HG02678 (cell line): ENCODE measurements at regions not wholly inside any gene's neighbourhood (a gene's known extent, or its start where the extent isn't known, plus 50 kb on each side); places are given as distances from the start of the nearest gene placed in this dataset.

Experiments used
- ATAC-seq: cut with Tn5 transposase; IDR thresholded peaks from one replicate; pipeline ENCODE4 v1.9.1; 2021; ENCODE audit warnings: mild to moderate bottlenecking, moderate library complexity; ENCODE audit not compliant: unreplicated experiment

DNA sequence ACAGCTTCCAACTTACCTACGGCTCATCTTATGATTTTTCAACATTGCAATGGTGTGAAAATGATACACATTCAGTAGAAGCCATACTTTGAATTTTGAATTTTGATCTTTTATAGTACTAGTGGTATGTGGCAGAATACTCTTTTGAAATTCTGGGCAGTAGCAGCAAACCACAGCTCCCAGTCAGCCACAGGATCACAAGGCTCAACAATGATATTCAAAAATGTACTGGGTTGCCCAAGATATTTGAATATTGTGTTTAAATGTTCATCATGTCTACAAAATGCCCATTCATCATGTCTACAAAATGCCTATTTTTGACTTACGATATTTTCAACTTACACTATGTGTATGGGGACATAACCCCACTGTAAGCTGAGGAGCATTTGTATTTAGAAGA is 81.3 kb upstream of the PRR16 start:
- ATAC-seq, result no peak

DNA sequence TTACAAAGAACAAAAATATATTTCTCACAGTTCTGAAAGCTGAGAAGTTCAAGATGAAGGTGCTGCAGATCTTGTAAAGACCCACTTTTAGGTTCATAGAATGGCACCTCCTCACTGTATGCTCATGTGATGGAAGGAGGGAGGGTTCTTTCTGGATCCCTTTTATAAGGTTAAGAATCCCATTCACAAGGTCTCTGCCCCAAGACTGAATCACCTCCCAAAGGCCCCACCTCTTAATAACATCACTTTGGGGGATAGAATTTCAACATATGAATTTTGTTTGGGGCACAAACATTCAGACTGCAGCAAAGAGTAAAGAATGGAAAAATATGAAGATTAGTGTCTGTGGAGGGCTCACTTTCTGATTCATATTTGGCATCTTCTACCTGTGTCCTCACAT is 77.1 kb upstream of the PRR16 start:
- no peak for ATAC-seq

DNA sequence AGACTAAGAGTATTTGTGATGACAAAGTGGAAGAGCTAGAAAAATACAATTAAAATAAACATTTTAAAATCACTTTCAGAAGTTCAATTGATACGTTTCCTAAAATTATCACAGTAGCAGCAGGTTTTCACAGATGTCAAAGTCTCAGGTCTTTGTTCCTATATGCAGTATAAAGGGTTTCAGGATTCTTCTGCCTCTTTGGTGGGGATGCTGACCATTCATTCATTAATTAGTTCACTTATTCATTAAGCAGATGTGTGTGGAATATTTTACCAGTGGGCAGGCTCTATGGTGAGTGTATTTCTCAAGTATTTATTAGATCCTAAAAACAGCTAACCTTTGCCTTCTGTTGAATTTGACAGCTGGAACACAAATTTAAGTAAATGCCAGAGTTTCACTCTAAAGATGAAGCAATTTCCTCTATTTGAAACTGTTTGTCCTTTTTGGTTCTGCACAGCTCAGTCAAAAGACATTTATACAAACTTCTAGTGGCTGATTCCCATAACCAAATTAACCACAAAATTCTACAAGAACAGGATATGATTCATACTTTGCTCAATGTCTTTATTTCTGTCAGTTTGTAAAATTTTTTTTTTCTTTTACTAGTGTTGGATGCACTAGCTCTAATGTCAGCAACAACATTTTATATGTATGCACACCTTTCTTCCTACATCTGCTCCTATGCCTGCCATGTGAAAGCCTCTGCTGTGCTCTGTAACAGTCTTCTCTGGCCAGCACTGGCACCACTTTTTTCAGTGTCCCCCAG is 75.9 kb upstream of the PRR16 start:
- no peak for ATAC-seq

DNA sequence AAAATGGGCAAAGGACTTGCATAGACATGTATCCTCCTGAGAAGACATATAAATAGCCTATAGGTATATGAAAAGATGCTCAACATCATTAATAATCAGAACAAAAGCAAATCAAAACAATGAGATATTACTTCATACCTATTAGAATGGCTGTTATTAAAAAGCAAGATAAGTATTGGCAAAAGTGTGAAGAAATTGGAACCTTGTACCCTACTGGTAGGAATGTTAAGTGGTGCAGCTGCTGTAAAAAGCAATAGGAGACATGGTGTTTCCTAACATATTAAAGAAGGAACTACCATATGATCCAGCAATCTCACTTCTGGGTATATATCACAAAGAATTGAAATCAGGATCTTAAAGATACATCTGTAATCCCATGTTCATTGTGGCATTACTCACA is 69.8 kb upstream of the PRR16 start:
- no peak for ATAC-seq

DNA sequence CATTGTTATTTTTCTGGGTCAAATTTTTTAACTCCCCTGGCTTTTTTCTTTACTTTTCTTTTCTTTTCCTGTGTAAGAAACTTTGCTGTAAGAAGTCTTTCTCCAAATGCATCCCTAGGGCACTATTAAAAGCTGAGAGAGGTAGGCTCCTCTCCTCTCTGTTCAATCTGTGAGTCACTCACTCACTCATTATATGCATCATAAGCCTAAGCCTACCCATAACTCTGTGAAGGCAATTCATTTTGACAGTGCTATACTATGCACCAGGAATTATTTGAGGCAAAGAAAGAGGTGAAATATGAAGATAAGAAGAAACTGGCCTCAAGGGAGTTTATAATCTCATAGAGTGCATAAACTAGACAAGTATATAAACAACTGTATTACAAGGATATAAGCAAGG is 67.9 kb upstream of the PRR16 start:
- no peak for ATAC-seq

DNA sequence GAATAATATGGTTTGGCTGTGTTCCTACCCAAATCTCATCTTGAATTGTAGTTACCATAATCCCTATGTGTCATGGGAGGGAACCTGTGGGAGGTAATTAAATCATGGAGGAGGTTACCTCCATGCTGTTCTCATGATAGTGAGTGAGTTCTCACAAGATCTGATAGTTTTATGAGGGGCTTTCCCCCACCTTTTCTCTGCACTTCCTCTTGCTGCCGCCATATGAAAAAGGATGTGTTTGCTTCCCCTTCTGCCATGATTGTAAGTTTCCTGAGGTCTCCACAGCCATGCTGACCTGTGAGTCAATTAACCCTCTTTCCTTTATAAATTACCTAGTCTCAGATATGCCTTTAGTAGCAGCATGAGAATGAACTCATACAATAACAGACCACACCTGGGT is 63.7 kb upstream of the PRR16 start:
- no peak for ATAC-seq

DNA sequence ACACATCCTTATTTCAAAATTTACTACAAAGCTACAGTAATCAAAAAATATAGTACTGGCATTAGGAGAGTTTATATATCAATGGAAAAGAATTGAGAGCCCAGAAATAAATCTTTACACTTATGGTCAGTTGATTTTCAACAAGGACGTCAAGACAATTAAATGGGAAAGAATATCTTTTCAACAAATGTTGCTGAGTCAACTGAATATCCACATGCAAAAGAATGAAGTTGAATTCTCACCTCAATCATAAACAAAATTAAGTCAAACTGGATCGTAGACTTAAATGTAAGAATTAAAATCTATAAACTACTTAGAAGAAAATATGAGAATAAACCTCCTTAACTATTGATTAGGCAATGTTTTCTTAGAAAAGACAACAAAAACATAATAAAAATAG is 61.5 kb upstream of the PRR16 start:
- ATAC-seq, result no peak

DNA sequence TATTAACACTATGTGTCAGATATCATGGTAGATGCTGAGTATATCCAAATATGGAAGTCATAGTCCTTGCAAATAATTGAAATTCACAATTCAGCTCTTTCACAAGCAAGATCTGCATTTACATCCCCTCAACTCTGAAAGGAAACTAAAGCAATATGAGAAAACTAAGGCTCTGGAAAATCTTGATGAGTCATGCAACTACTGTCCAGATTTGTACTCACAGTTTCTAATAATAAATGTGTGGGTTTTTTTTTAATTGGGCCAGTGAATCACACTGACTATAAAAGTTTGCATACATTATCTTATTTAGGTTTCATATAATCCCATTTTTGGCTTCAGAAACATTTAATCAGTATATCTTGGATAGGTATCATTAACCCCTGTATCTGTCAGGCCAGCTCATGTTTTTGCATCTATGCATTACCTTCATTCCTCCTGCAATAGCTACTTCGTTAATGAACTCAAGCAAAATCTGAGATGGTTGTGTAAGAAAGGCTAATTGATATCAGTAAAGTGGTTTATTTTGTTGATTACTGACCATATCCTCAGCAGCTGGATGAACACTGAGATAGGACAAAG is 58.7 kb upstream of the PRR16 start:
- ATAC-seq, result no peak

DNA sequence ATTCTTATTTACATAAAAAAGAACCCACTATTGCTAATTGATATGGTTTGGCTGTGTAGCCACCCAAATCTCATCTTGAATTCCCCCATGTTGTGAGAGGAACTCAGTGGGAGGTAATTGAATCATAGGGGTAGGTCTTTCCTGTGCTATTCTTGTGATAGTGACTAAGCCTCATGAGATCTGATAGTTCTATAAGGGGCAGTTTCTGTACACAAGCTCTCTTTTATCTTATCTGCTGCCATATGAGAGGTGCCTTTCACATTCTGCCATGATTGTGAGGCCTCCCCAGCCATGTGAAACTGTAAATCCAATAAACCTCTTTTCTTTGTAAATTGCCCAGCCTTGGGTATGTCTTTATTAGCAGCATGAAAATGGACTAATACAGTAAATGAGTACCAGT is 58.2 kb upstream of the PRR16 start:
- no peak for ATAC-seq

DNA sequence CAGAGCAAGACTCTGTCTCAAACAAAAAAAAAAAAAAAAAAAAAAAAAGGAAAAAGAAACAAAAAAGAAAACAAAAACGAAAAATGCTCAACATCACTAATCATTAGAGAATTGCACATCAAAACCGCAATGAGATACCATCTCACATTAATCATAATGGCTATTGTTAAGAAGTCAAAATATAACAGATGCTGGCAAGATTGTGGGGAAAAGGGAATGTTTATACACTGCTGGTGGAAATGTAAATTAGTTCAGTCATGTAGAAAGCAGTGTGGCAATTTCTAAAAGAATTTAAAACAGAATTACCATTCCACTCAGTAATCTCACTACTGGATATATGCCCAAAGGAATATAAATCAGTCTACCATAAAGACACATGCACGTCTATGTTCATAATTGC is 50.4 kb upstream of the PRR16 start:
- ATAC-seq, result no peak
